ENCODE measurements at regions not wholly inside any gene's neighbourhood (a gene's known extent, or its start where the extent isn't known, plus 50 kb on each side); places are given as distances from the start of the nearest gene placed in this dataset.
"Not testable (repeated sequence)": the region's sequence is repeated elsewhere in the genome, so short reads cannot be mapped to it uniquely, and the experiment has no call there.

- no peaks in the 10 kb centered on the region for H3K27me3 ChIP-seq (ENCODE audit: control insufficient read depth, insufficient read depth)
- no peak overlapping the region for H3K27ac ChIP-seq (ENCODE audit: low read length)
- WGBS, result 59% methylated on average over 1 of the region's 1 CpG
- no peaks in the 10 kb centered on the region for H3K4me1 ChIP-seq (ENCODE audit: control insufficient read depth, insufficient read depth, low read length)
- DNase-seq (no peak), ATAC-seq (no peak)
- no peaks in the 10 kb centered on the region for H3K9me3 ChIP-seq (ENCODE audit: control insufficient read depth, low read length)
- H3K4me3 ChIP-seq (ENCODE audit: low read length), result no peak overlapping the region
- intact Hi-C loops (cut with DNase I), result no loop called here
Measured at GRCh38 chr7:53596230-53596629, 560.8 kb downstream of the POM121L12 start.

- no peaks in the 10 kb centered on the region for H3K9me3 ChIP-seq (ENCODE audit: control insufficient read depth, low read length)
- H3K4me1 ChIP-seq (ENCODE audit: control insufficient read depth, insufficient read depth, low read length), result no peaks in the 10 kb centered on the region
- ATAC-seq, result no peak
- no peaks in the 10 kb centered on the region for H3K27me3 ChIP-seq (ENCODE audit: control insufficient read depth, insufficient read depth)
- H3K27ac ChIP-seq (ENCODE audit: low read length), result no peak overlapping the region
- H3K4me3 ChIP-seq (ENCODE audit: low read length), result no peak overlapping the region
- intact Hi-C loops (cut with DNase I), result no loop called here
- DNase-seq, result no peak
- WGBS, result 84% methylated on average over 4 of the region's 4 CpGs
Measured at GRCh38 chr7:53600296-53600695, 564.9 kb downstream of the POM121L12 start.

GRCh38 chr7:53602817-53603418 is 567.5 kb downstream of the POM121L12 start:
- H3K9me3 ChIP-seq (ENCODE audit: control insufficient read depth, low read length), result no peaks in the 10 kb centered on the region
- H3K4me3 ChIP-seq (ENCODE audit: low read length), result no peak overlapping the region
- intact Hi-C loops (cut with DNase I), result no loop called here
- H3K4me1 ChIP-seq (ENCODE audit: control insufficient read depth, insufficient read depth, low read length), result no peaks in the 10 kb centered on the region
- WGBS, result 87% methylated on average over 6 of the region's 6 CpGs
- H3K27me3 ChIP-seq (ENCODE audit: control insufficient read depth, insufficient read depth), result no peaks in the 10 kb centered on the region
- ATAC-seq (no peak), DNase-seq (no peak)
- H3K27ac ChIP-seq (ENCODE audit: low read length), result no peak overlapping the region

GRCh38 chr7:53603461-53603860 is 568.0 kb downstream of the POM121L12 start:
- Histone ChIP-seq H3K4me3 (ENCODE audit: low read length) (no peak overlapping the region), H3K9me3 (ENCODE audit: control insufficient read depth, low read length) (no peaks in the 10 kb centered on the region), H3K27ac (ENCODE audit: low read length) (no peak overlapping the region), H3K4me1 (ENCODE audit: control insufficient read depth, insufficient read depth, low read length) (no peaks in the 10 kb centered on the region), H3K27me3 (ENCODE audit: control insufficient read depth, insufficient read depth) (no peaks in the 10 kb centered on the region)
- no peak for ATAC-seq
- intact Hi-C loops (cut with DNase I), result no loop called here
- WGBS, result 89% methylated on average over 6 of the region's 6 CpGs
- DNase-seq, result no peak

- intact Hi-C loops (cut with DNase I), result no loop called here
- no peak overlapping the region for H3K27ac ChIP-seq (ENCODE audit: low read length)
- WGBS, result 62% methylated on average over 6 of the region's 6 CpGs
- no peak for ATAC-seq
- no peaks in the 10 kb centered on the region for H3K4me1 ChIP-seq (ENCODE audit: control insufficient read depth, insufficient read depth, low read length)
- H3K27me3 ChIP-seq (ENCODE audit: control insufficient read depth, insufficient read depth), result no peaks in the 10 kb centered on the region
- H3K4me3 ChIP-seq (ENCODE audit: low read length), result no peak overlapping the region
- no peaks in the 10 kb centered on the region for H3K9me3 ChIP-seq (ENCODE audit: control insufficient read depth, low read length)
- DNase-seq, result no peak
Measured at GRCh38 chr7:53604201-53604600, 568.8 kb downstream of the POM121L12 start.

- intact Hi-C loops (cut with DNase I), result no loop called here
- no peak overlapping the region for H3K27ac ChIP-seq (ENCODE audit: low read length)
- WGBS, result 40% methylated on average over 1 of the region's 1 CpG
- ATAC-seq, result no peak
- no peaks in the 10 kb centered on the region for H3K9me3 ChIP-seq (ENCODE audit: control insufficient read depth, low read length)
- H3K4me1 ChIP-seq (ENCODE audit: control insufficient read depth, insufficient read depth, low read length), result no peaks in the 10 kb centered on the region
- no peaks in the 10 kb centered on the region for H3K27me3 ChIP-seq (ENCODE audit: control insufficient read depth, insufficient read depth)
- no peak overlapping the region for H3K4me3 ChIP-seq (ENCODE audit: low read length)
- no peak for DNase-seq
Measured at GRCh38 chr7:53607961-53608360, 572.5 kb downstream of the POM121L12 start.

- Histone ChIP-seq H3K4me3 (ENCODE audit: low read length) (no peak overlapping the region), H3K27me3 (ENCODE audit: control insufficient read depth, insufficient read depth) (no peaks in the 10 kb centered on the region), H3K27ac (ENCODE audit: low read length) (no peak overlapping the region), H3K4me1 (ENCODE audit: control insufficient read depth, insufficient read depth, low read length) (no peaks in the 10 kb centered on the region), H3K9me3 (ENCODE audit: control insufficient read depth, low read length) (no peaks in the 10 kb centered on the region)
- ATAC-seq, result no peak
- intact Hi-C loops (cut with DNase I), result no loop called here
- DNase-seq, result no peak
- 78% methylated on average over 1 of the region's 1 CpG for WGBS
Measured at GRCh38 chr7:53609185-53609584, 573.8 kb downstream of the POM121L12 start.

- Histone ChIP-seq H3K9me3 (ENCODE audit: control insufficient read depth, low read length) (no peaks in the 10 kb centered on the region), H3K27me3 (ENCODE audit: control insufficient read depth, insufficient read depth) (no peaks in the 10 kb centered on the region), H3K4me1 (ENCODE audit: control insufficient read depth, insufficient read depth, low read length) (no peaks in the 10 kb centered on the region), H3K27ac (ENCODE audit: low read length) (no peak overlapping the region), H3K4me3 (ENCODE audit: low read length) (no peak overlapping the region)
- no peak for ATAC-seq
- WGBS, result 39% methylated on average over 3 of the region's 3 CpGs
- no peak for DNase-seq
- intact Hi-C loops (cut with DNase I), result no loop called here
Measured at GRCh38 chr7:53611043-53611442, 575.6 kb downstream of the POM121L12 start.

GRCh38 chr7:53624356-53624755 is 588.9 kb downstream of the POM121L12 start:
- no peak overlapping the region for H3K4me3 ChIP-seq (ENCODE audit: low read length)
- H3K9me3 ChIP-seq (ENCODE audit: control insufficient read depth, low read length), result no peaks in the 10 kb centered on the region
- no peak for DNase-seq
- H3K4me1 ChIP-seq (ENCODE audit: control insufficient read depth, insufficient read depth, low read length), result no peaks in the 10 kb centered on the region
- intact Hi-C loops (cut with DNase I), result no loop called here
- no peak overlapping the region for H3K27ac ChIP-seq (ENCODE audit: low read length)
- no peak for ATAC-seq
- 82% methylated on average over 4 of the region's 4 CpGs for WGBS
- H3K27me3 ChIP-seq (ENCODE audit: control insufficient read depth, insufficient read depth), result no peaks in the 10 kb centered on the region

GRCh38 chr7:53628775-53629174 is 593.3 kb downstream of the POM121L12 start:
- DNase-seq (no peak), ATAC-seq (no peak)
- WGBS, result 81% methylated on average over 6 of the region's 6 CpGs
- peaks cover 2% of the 10 kb centered on the region for H3K9me3 ChIP-seq (ENCODE audit: control insufficient read depth, low read length)
- H3K27ac ChIP-seq (ENCODE audit: low read length), result no peak overlapping the region
- no peaks in the 10 kb centered on the region for H3K4me1 ChIP-seq (ENCODE audit: control insufficient read depth, insufficient read depth, low read length)
- H3K4me3 ChIP-seq (ENCODE audit: low read length), result no peak overlapping the region
- H3K27me3 ChIP-seq (ENCODE audit: control insufficient read depth, insufficient read depth), result no peaks in the 10 kb centered on the region
- intact Hi-C loops (cut with DNase I), result no loop called here

GRCh38 chr7:53635251-53635650 is 599.8 kb downstream of the POM121L12 start:
- H3K4me3 ChIP-seq (ENCODE audit: low read length); H3K27ac ChIP-seq (ENCODE audit: low read length); H3K9me3 ChIP-seq (ENCODE audit: control insufficient read depth, low read length); H3K27me3 ChIP-seq (ENCODE audit: control insufficient read depth, insufficient read depth); intact Hi-C loops (cut with DNase I); DNase-seq; ATAC-seq; H3K4me1 ChIP-seq (ENCODE audit: control insufficient read depth, insufficient read depth, low read length): not testable (repeated sequence)
- WGBS, result 88% methylated on average over 5 of the region's 5 CpGs

- Histone ChIP-seq H3K4me3 (ENCODE audit: low read length) (no peak overlapping the region), H3K4me1 (ENCODE audit: control insufficient read depth, insufficient read depth, low read length) (no peaks in the 10 kb centered on the region), H3K9me3 (ENCODE audit: control insufficient read depth, low read length) (no peaks in the 10 kb centered on the region), H3K27ac (ENCODE audit: low read length) (no peak overlapping the region), H3K27me3 (ENCODE audit: control insufficient read depth, insufficient read depth) (no peaks in the 10 kb centered on the region)
- DNase-seq (no peak), ATAC-seq (no peak)
- intact Hi-C loops (cut with DNase I), result no loop called here
Measured at GRCh38 chr7:53638517-53638916, 603.1 kb downstream of the POM121L12 start.

Data from right cardiac atrium (tissue), 5 donors.